ENCODE measurements at regions not wholly inside any gene's neighbourhood (a gene's known extent, or its start where the extent isn't known, plus 50 kb on each side); places are given as distances from the start of the nearest gene placed in this dataset.
"Not testable (repeated sequence)": the region's sequence is repeated elsewhere in the genome, so short reads cannot be mapped to it uniquely, and the experiment has no call there.

- H3K9me3 Mint-ChIP-seq: peaks cover 13% of the 10 kb centered on the region
- no peaks in the 10 kb centered on the region for H3K4me1 Mint-ChIP-seq (ENCODE audit: low read depth)
- no peak overlapping the region for H3K27ac ChIP-seq (ENCODE audit: low read depth in 1 of 2, low read length in 2 of 2)
- no peaks in the 10 kb centered on the region for H3K36me3 ChIP-seq (ENCODE audit: insufficient read depth, low read length)
- POLR2A ChIA-PET: no interaction called here
- H3K9me3 ChIP-seq (ENCODE audit: control insufficient read depth in 1 of 2, insufficient read depth in 1 of 2, low read length in 2 of 2): peaks cover 0 to 14% of the 10 kb centered on the region in 2 experiments
- no peaks in the 10 kb centered on the region for H3K4me1 ChIP-seq (ENCODE audit: insufficient read depth, low read length)
- no peaks in the 10 kb centered on the region for H3K36me3 Mint-ChIP-seq (ENCODE audit: low read depth)
- no peak for ATAC-seq (ENCODE audit: poor library complexity)
- no peak overlapping the region for H3K4me3 Mint-ChIP-seq
- TF ChIP-seq CTCF (IDR thresholded peaks at IDR 0.05): no peak
- intact Hi-C loops (cut with DNase I, micrococcal nuclease): no loop called here
- no peak for DNase-seq
- H3K27me3 Mint-ChIP-seq: no peaks in the 10 kb centered on the region
- H3K27ac Mint-ChIP-seq: no peak overlapping the region
- no peak overlapping the region for H3K4me3 ChIP-seq (ENCODE audit: low read length)
- CTCF ChIA-PET: no interaction called here
- no peaks in the 10 kb centered on the region for H3K27me3 ChIP-seq (ENCODE audit: control insufficient read depth in 1 of 2, insufficient read depth in 2 of 2, low read length in 2 of 2)
Measured at GRCh38 chr1:98110674-98111073, 189.8 kb upstream of the DPYD start.

GRCh38 chr1:98108378-98108777, 187.5 kb upstream of the DPYD start:
- H3K9me3 Mint-ChIP-seq: peaks cover 13% of the 10 kb centered on the region
- POLR2A ChIA-PET; H3K4me1 Mint-ChIP-seq (ENCODE audit: low read depth); H3K27me3 ChIP-seq (ENCODE audit: control insufficient read depth in 1 of 2, insufficient read depth in 2 of 2, low read length in 2 of 2); DNase-seq; H3K27me3 Mint-ChIP-seq; H3K27ac ChIP-seq (ENCODE audit: low read depth in 1 of 2, low read length in 2 of 2); H3K36me3 ChIP-seq (ENCODE audit: insufficient read depth, low read length); H3K4me3 Mint-ChIP-seq; CTCF ChIA-PET; intact Hi-C loops (cut with DNase I, micrococcal nuclease); H3K36me3 Mint-ChIP-seq (ENCODE audit: low read depth); H3K4me1 ChIP-seq (ENCODE audit: insufficient read depth, low read length); H3K4me3 ChIP-seq (ENCODE audit: low read length); H3K27ac Mint-ChIP-seq; ATAC-seq (ENCODE audit: poor library complexity): not testable (repeated sequence)
- H3K9me3 ChIP-seq (ENCODE audit: control insufficient read depth in 1 of 2, insufficient read depth in 1 of 2, low read length in 2 of 2): peaks cover 0 to 14% of the 10 kb centered on the region in 2 experiments

- H3K9me3 Mint-ChIP-seq: peaks cover 13% of the 10 kb centered on the region
- H3K36me3 Mint-ChIP-seq (ENCODE audit: low read depth): no peaks in the 10 kb centered on the region
- ATAC-seq (ENCODE audit: poor library complexity): no peak
- peaks cover 0 to 14% of the 10 kb centered on the region in 2 experiments for H3K9me3 ChIP-seq (ENCODE audit: control insufficient read depth in 1 of 2, insufficient read depth in 1 of 2, low read length in 2 of 2)
- H3K4me1 Mint-ChIP-seq (ENCODE audit: low read depth): no peaks in the 10 kb centered on the region
- H3K27me3 Mint-ChIP-seq: no peaks in the 10 kb centered on the region
- H3K27ac Mint-ChIP-seq: no peak overlapping the region
- intact Hi-C loops (cut with DNase I, micrococcal nuclease): no loop called here
- POLR2A ChIA-PET: no interaction called here
- no peaks in the 10 kb centered on the region for H3K27me3 ChIP-seq (ENCODE audit: control insufficient read depth in 1 of 2, insufficient read depth in 2 of 2, low read length in 2 of 2)
- no peaks in the 10 kb centered on the region for H3K4me1 ChIP-seq (ENCODE audit: insufficient read depth, low read length)
- TF ChIP-seq CTCF (IDR thresholded peaks at IDR 0.05): no peak
- no peak for DNase-seq
- no peak overlapping the region for H3K27ac ChIP-seq (ENCODE audit: low read depth in 1 of 2, low read length in 2 of 2)
- no peak overlapping the region for H3K4me3 ChIP-seq (ENCODE audit: low read length)
- H3K4me3 Mint-ChIP-seq: no peak overlapping the region
- CTCF ChIA-PET: no interaction called here
- H3K36me3 ChIP-seq (ENCODE audit: insufficient read depth, low read length): no peaks in the 10 kb centered on the region
Measured at GRCh38 chr1:98107256-98107655, 186.4 kb upstream of the DPYD start.

GRCh38 chr1:98104289-98104688, 183.5 kb upstream of the DPYD start:
- POLR2A ChIA-PET: no interaction called here
- no peaks in the 10 kb centered on the region for H3K4me1 ChIP-seq (ENCODE audit: insufficient read depth, low read length)
- Mint-ChIP-seq H3K27me3 (no peaks in the 10 kb centered on the region), H3K4me1 (ENCODE audit: low read depth) (no peaks in the 10 kb centered on the region), H3K4me3 (no peak overlapping the region), H3K36me3 (ENCODE audit: low read depth) (no peaks in the 10 kb centered on the region), H3K27ac (no peak overlapping the region), H3K9me3 (peaks cover 13% of the 10 kb centered on the region)
- peaks cover 0 to 14% of the 10 kb centered on the region in 2 experiments for H3K9me3 ChIP-seq (ENCODE audit: control insufficient read depth in 1 of 2, insufficient read depth in 1 of 2, low read length in 2 of 2)
- no peak for DNase-seq
- intact Hi-C loops (cut with DNase I, micrococcal nuclease): no loop called here
- H3K36me3 ChIP-seq (ENCODE audit: insufficient read depth, low read length): no peaks in the 10 kb centered on the region
- CTCF ChIA-PET: no interaction called here
- no peak for ATAC-seq (ENCODE audit: poor library complexity)
- no peaks in the 10 kb centered on the region for H3K27me3 ChIP-seq (ENCODE audit: control insufficient read depth in 1 of 2, insufficient read depth in 2 of 2, low read length in 2 of 2)
- H3K27ac ChIP-seq (ENCODE audit: low read depth in 1 of 2, low read length in 2 of 2): no peak overlapping the region
- no peak for TF ChIP-seq CTCF (IDR thresholded peaks at IDR 0.05)
- H3K4me3 ChIP-seq (ENCODE audit: low read length): no peak overlapping the region

Measured in CD4-positive, alpha-beta T cell (primary cell).